Muscle of leg (tissue), 3 donors: ENCODE measurements at regions not wholly inside any gene's neighbourhood (a gene's known extent, or its start where the extent isn't known, plus 50 kb on each side); places are given as distances from the start of the nearest gene placed in this dataset.

Experiments used
- DNase-seq: peaks from one replicate; pipeline ENCODE4 v3.0.0; 2013
- H3K27ac ChIP-seq: one replicate; pipeline ENCODE4 v1.5.1; 2013; ENCODE audit warnings: mild to moderate bottlenecking, low read length, control low read depth
- H3K27me3 ChIP-seq: one replicate; pipeline ENCODE4 v1.6.1; 2013; ENCODE audit warnings: low read length; ENCODE audit not compliant: control insufficient read depth, insufficient read depth
- H3K36me3 ChIP-seq: one replicate; pipeline ENCODE4 v1.6.1; 2013; ENCODE audit warnings: low read length; ENCODE audit not compliant: control insufficient read depth, insufficient read depth
- H3K4me1 ChIP-seq: one replicate; pipeline ENCODE4 v1.6.1; 2013; ENCODE audit warnings: low read length; ENCODE audit not compliant: control insufficient read depth, insufficient read depth
- H3K4me3 ChIP-seq: one replicate; pipeline ENCODE4 v1.5.1; 2013; ENCODE audit warnings: low read length, control low read depth
- H3K9me3 ChIP-seq: replicated peaks from 2 replicates; pipeline ENCODE4 v1.6.1; 2013; ENCODE audit warnings: low read depth, low read length; ENCODE audit not compliant: control insufficient read depth
- WGBS: methylation state at CpG from one replicate; pipeline ENCODE4 v1.1.5; 2013; ENCODE audit warnings: missing lambda C conversion rate; ENCODE audit not compliant: insufficient coverage; 5-methylcytosine and 5-hydroxymethylcytosine counted together

GRCh38 chr4:134388351-134388750, 186.8 kb upstream of the PABPC4L start:
- 33% methylated on average over 1 of the region's 4 CpGs for WGBS
- DNase-seq: no peak

GRCh38 chr4:134382478-134383227, 181.1 kb upstream of the PABPC4L start:
- Histone ChIP-seq H3K4me3 (no peak overlapping the region), H3K27ac (no peak overlapping the region), H3K9me3 (no peaks in the 10 kb centered on the region), H3K36me3 (no peaks in the 10 kb centered on the region), H3K27me3 (no peaks in the 10 kb centered on the region), H3K4me1 (no peaks in the 10 kb centered on the region)
- no peak for DNase-seq

More at GRCh38 chr4:134388351-134388750, 186.8 kb upstream of the PABPC4L start:
- Histone ChIP-seq H3K27me3 (no peaks in the 10 kb centered on the region), H3K36me3 (no peaks in the 10 kb centered on the region), H3K4me3 (no peak overlapping the region), H3K4me1 (no peaks in the 10 kb centered on the region), H3K9me3 (no peaks in the 10 kb centered on the region), H3K27ac (no peak overlapping the region)

- no peak overlapping the region for H3K4me3 ChIP-seq
- no peaks in the 10 kb centered on the region for H3K9me3 ChIP-seq
- DNase-seq: no peak
- H3K27me3 ChIP-seq: no peaks in the 10 kb centered on the region
- H3K27ac ChIP-seq: no peak overlapping the region
- no peaks in the 10 kb centered on the region for H3K36me3 ChIP-seq
- no peaks in the 10 kb centered on the region for H3K4me1 ChIP-seq
These were observed 174.2 kb upstream of the PABPC4L start for GRCh38 chr4:134375775-134376174.

GRCh38 chr4:134365852-134366251, 164.3 kb upstream of the PABPC4L start:
- no peaks in the 10 kb centered on the region for H3K9me3 ChIP-seq
- WGBS: no CpG with 5 or more reads among the region's 1 CpG
- DNase-seq: no peak
- H3K4me3 ChIP-seq: no peak overlapping the region
- H3K27me3 ChIP-seq: no peaks in the 10 kb centered on the region
- H3K36me3 ChIP-seq: no peaks in the 10 kb centered on the region
- H3K27ac ChIP-seq: no peak overlapping the region
- H3K4me1 ChIP-seq: no peaks in the 10 kb centered on the region

- no peaks in the 10 kb centered on the region for H3K9me3 ChIP-seq
- no CpG with 5 or more reads among the region's 1 CpG for WGBS
- no peaks in the 10 kb centered on the region for H3K36me3 ChIP-seq
- H3K4me1 ChIP-seq: no peaks in the 10 kb centered on the region
- H3K27ac ChIP-seq: no peak overlapping the region
- no peak for DNase-seq
- no peaks in the 10 kb centered on the region for H3K27me3 ChIP-seq
- no peak overlapping the region for H3K4me3 ChIP-seq
These were observed 163.3 kb upstream of the PABPC4L start for GRCh38 chr4:134364928-134365327.

GRCh38 chr4:134345244-134345643, 143.7 kb upstream of the PABPC4L start:
- Histone ChIP-seq H3K9me3 (no peaks in the 10 kb centered on the region), H3K4me1 (no peaks in the 10 kb centered on the region), H3K4me3 (no peak overlapping the region), H3K27ac (no peak overlapping the region), H3K36me3 (no peaks in the 10 kb centered on the region), H3K27me3 (no peaks in the 10 kb centered on the region)
- DNase-seq: no peak
- no CpG with 5 or more reads among the region's 2 CpGs for WGBS

- no peak for DNase-seq
- Histone ChIP-seq H3K27me3 (no peaks in the 10 kb centered on the region), H3K4me3 (no peak overlapping the region), H3K4me1 (no peaks in the 10 kb centered on the region), H3K9me3 (no peaks in the 10 kb centered on the region), H3K36me3 (no peaks in the 10 kb centered on the region), H3K27ac (no peak overlapping the region)
- WGBS: no CpG with 5 or more reads among the region's 5 CpGs
These were observed 142.1 kb upstream of the PABPC4L start for GRCh38 chr4:134343656-134344055.

GRCh38 chr4:134343081-134343480, 141.5 kb upstream of the PABPC4L start:
- no CpG with 5 or more reads among the region's 2 CpGs for WGBS
- Histone ChIP-seq H3K9me3 (no peaks in the 10 kb centered on the region), H3K36me3 (no peaks in the 10 kb centered on the region), H3K4me1 (no peaks in the 10 kb centered on the region), H3K4me3 (no peak overlapping the region), H3K27me3 (no peaks in the 10 kb centered on the region), H3K27ac (no peak overlapping the region)
- no peak for DNase-seq

GRCh38 chr4:134337574-134337973, 136.0 kb upstream of the PABPC4L start:
- Histone ChIP-seq H3K27ac (no peak overlapping the region), H3K36me3 (no peaks in the 10 kb centered on the region), H3K4me3 (no peak overlapping the region), H3K4me1 (no peaks in the 10 kb centered on the region), H3K9me3 (no peaks in the 10 kb centered on the region), H3K27me3 (no peaks in the 10 kb centered on the region)
- no peak for DNase-seq
- WGBS: no CpG with 5 or more reads among the region's 1 CpG

GRCh38 chr4:134328741-134329140, 127.2 kb upstream of the PABPC4L start:
- no peak overlapping the region for H3K4me3 ChIP-seq
- DNase-seq: no peak
- no peaks in the 10 kb centered on the region for H3K9me3 ChIP-seq
- H3K4me1 ChIP-seq: no peaks in the 10 kb centered on the region
- no peaks in the 10 kb centered on the region for H3K36me3 ChIP-seq
- H3K27ac ChIP-seq: no peak overlapping the region
- 91% methylated on average over 6 of the region's 9 CpGs for WGBS
- no peaks in the 10 kb centered on the region for H3K27me3 ChIP-seq
